Fibroblast of lung (primary cell): ENCODE measurements at regions not wholly inside any gene's neighbourhood (a gene's known extent, or its start where the extent isn't known, plus 50 kb on each side); places are given as distances from the start of the nearest gene placed in this dataset.

Experiments
- DNase-seq, 2 donors: peaks; one replicate each; pipeline versions ENCODE4 v3.0.0 to v3.0.0-alpha.2; 2010; ENCODE audit warnings: low read depth in 2 of 2
- H2AFZ ChIP-seq: 2 replicates; pipeline ENCODE4 v1.5.1; 2012; ENCODE audit warnings: low read length, control low read depth, inconsistent platforms
- H3K27ac ChIP-seq: 2 replicates; pipeline ENCODE4 v1.5.1; 2011; ENCODE audit warnings: low read length, control low read depth; ENCODE audit not compliant: insufficient read depth
- H3K27me3 ChIP-seq: 2 replicates; pipeline ENCODE4 v1.5.1; 2011; ENCODE audit warnings: mild to moderate bottlenecking, low read length; ENCODE audit not compliant: control insufficient read depth, insufficient read depth
- H3K36me3 ChIP-seq: 2 replicates; pipeline ENCODE4 v1.5.1; 2011; ENCODE audit warnings: low read length; ENCODE audit not compliant: control insufficient read depth, insufficient read depth
- H3K4me1 ChIP-seq: 2 replicates; pipeline ENCODE4 v1.5.1; 2011; ENCODE audit warnings: low read length; ENCODE audit not compliant: control insufficient read depth, insufficient read depth; ENCODE audit errors: extremely low read depth
- H3K4me2 ChIP-seq: 2 replicates; pipeline ENCODE4 v1.5.1; 2011; ENCODE audit warnings: low read length, control low read depth; ENCODE audit not compliant: insufficient read depth; ENCODE audit errors: extremely low read depth
- H3K4me3 ChIP-seq, 4 experiments: fragments of 200-600 bp in 1 of 4; sonication (generic) in 1 of 4; replicated peaks in 1 of 4; 2 replicates each; pipeline ENCODE4 v1.5.1; 2011 to 2016; ENCODE audit warnings: low read length in 4 of 4, low read depth in 3 of 4, mild to moderate bottlenecking in 3 of 4, control low read depth in 2 of 4, inconsistent platforms in 1 of 4, mixed read lengths in 1 of 4; ENCODE audit not compliant: insufficient read depth in 1 of 4; ENCODE audit errors: control extremely low read depth in 1 of 4
- H3K79me2 ChIP-seq: 2 replicates; pipeline ENCODE4 v1.5.1; 2012; ENCODE audit warnings: mild to moderate bottlenecking, low read length, inconsistent platforms; ENCODE audit not compliant: control insufficient read depth, insufficient read depth
- H3K9ac ChIP-seq: 2 replicates; pipeline ENCODE4 v1.5.1; 2011; ENCODE audit warnings: mild to moderate bottlenecking, low read length, control low read depth; ENCODE audit not compliant: insufficient read depth
- H3K9me3 ChIP-seq: 2 replicates; pipeline ENCODE4 v1.5.1; 2012; ENCODE audit warnings: low read depth, low read length; ENCODE audit not compliant: control insufficient read depth, insufficient read depth
- H4K20me1 ChIP-seq: 2 replicates; pipeline ENCODE4 v1.5.1; 2011; ENCODE audit warnings: low read length; ENCODE audit not compliant: control insufficient read depth, insufficient read depth; ENCODE audit errors: extremely low read depth
- CTCF ChIP-seq, 2 donors: IDR thresholded peaks in 1 of 2; conservative IDR thresholded peaks in 1 of 2; 1 replicate in 1 of 2; 2 replicates in 1 of 2; pipeline ENCODE4 v1.5.1; 2011 to 2012; ENCODE audit warnings: low read length in 2 of 2, control low read depth in 1 of 2, inconsistent platforms in 1 of 2, low read depth in 1 of 2, mild to moderate bottlenecking in 1 of 2
- EZH2 ChIP-seq: IDR thresholded peaks from 2 replicates; pipeline ENCODE4 v1.5.1; 2012; ENCODE audit warnings: low read length, control low read depth, mild to moderate bottlenecking; ENCODE audit errors: missing control alignments

- no peaks in the 10 kb centered on the region for H4K20me1 ChIP-seq
- no peak overlapping the region for H2AFZ ChIP-seq
- peaks cover 17% of the 10 kb centered on the region for H3K4me1 ChIP-seq
- peak overlapping the region; percentile 81 for H3K4me2 ChIP-seq
- no peaks in the 10 kb centered on the region for H3K36me3 ChIP-seq
- H3K4me3 ChIP-seq = peak overlapping the region in 2 of 4 experiments; percentile 15 to 19
- H3K9me3 ChIP-seq = no peaks in the 10 kb centered on the region
- no peak for TF ChIP-seq CTCF (conservative IDR thresholded peaks at IDR 0.05 in 1 of 2, IDR thresholded peaks at IDR 0.05 in 1 of 2; ENCODE audit: low read depth in 1 of 2, low read length in 2 of 2)
- no peak for TF ChIP-seq EZH2
- peak; percentile 84 to 96 for DNase-seq
- no peak overlapping the region for H3K9ac ChIP-seq
- H3K27ac ChIP-seq = peak overlapping the region; percentile 70
- H3K79me2 ChIP-seq = no peaks in the 10 kb centered on the region
- no peaks in the 10 kb centered on the region for H3K27me3 ChIP-seq
Measured at GRCh38 chr21:28771790-28772501, 220.7 kb downstream of the LTN1 start.

- H3K9ac ChIP-seq = peak overlapping the region; percentile 18
- peak overlapping the region; percentile 81 for H3K4me2 ChIP-seq
- no peaks in the 10 kb centered on the region for H3K27me3 ChIP-seq
- H3K4me3 ChIP-seq = no peak overlapping the region
- peak overlapping the region; percentile 70 for H3K27ac ChIP-seq
- no peak for TF ChIP-seq EZH2
- TF ChIP-seq CTCF (conservative IDR thresholded peaks at IDR 0.05 in 1 of 2, IDR thresholded peaks at IDR 0.05 in 1 of 2; ENCODE audit: low read depth in 1 of 2, low read length in 2 of 2) = no peak
- peak; percentile 23 to 67 for DNase-seq
- no peaks in the 10 kb centered on the region for H3K9me3 ChIP-seq
- no peaks in the 10 kb centered on the region for H3K36me3 ChIP-seq
- no peaks in the 10 kb centered on the region for H4K20me1 ChIP-seq
- H2AFZ ChIP-seq = no peak overlapping the region
- H3K79me2 ChIP-seq = no peaks in the 10 kb centered on the region
- H3K4me1 ChIP-seq = peaks cover 17% of the 10 kb centered on the region
Measured at GRCh38 chr21:28770867-28771661, 221.6 kb downstream of the LTN1 start.

GRCh38 chr21:28769683-28770082 is 223.0 kb downstream of the LTN1 start:
- no peaks in the 10 kb centered on the region for H3K79me2 ChIP-seq
- no peaks in the 10 kb centered on the region for H3K27me3 ChIP-seq
- TF ChIP-seq EZH2 = no peak
- no peak for TF ChIP-seq CTCF (conservative IDR thresholded peaks at IDR 0.05 in 1 of 2, IDR thresholded peaks at IDR 0.05 in 1 of 2; ENCODE audit: low read depth in 1 of 2, low read length in 2 of 2)
- no peaks in the 10 kb centered on the region for H3K36me3 ChIP-seq
- H2AFZ ChIP-seq = no peak overlapping the region
- no peaks in the 10 kb centered on the region for H4K20me1 ChIP-seq
- DNase-seq = peak in 1 of 2 donors; percentile 34
- no peak overlapping the region for H3K4me3 ChIP-seq
- H3K4me1 ChIP-seq = peaks cover 15% of the 10 kb centered on the region
- H3K4me2 ChIP-seq = no peak overlapping the region
- no peaks in the 10 kb centered on the region for H3K9me3 ChIP-seq
- H3K27ac ChIP-seq = no peak overlapping the region
- H3K9ac ChIP-seq = no peak overlapping the region
